HEK293 (cell line): ENCODE measurements at regions not wholly inside any gene's neighbourhood (a gene's known extent, or its start where the extent isn't known, plus 50 kb on each side); places are given as distances from the start of the nearest gene placed in this dataset.

Experiments used
- CTCF ChIA-PET: fragments of 350-600 bp; formaldehyde crosslinking; extraction: SDS; loops from one replicate; lab custom pipeline; 2021; ENCODE audit warnings: antibody characterized with exemption; lab: Yijun Ruan, JAX
- POLR2A ChIA-PET: fragments of 300-600 bp; formaldehyde crosslinking; extraction: SDS; loops from one replicate; lab custom pipeline; 2020; ENCODE audit warnings: antibody characterized with exemption, inconsistent platforms; lab: Yijun Ruan, JAX
- H3K27ac ChIP-seq: fragments of 200-500 bp; sonication (Bioruptor generic); 2 replicates; pipeline ENCODE4 v1.5.1; 2014; ENCODE audit warnings: low read depth, low read length, control low read depth, inconsistent platforms; ENCODE audit errors: extremely low read depth
- H3K36me3 ChIP-seq, 2 experiments: fragments of 200-500 bp in 1 of 2; sonication (Bioruptor generic) in 1 of 2; 1 replicate in 1 of 2; 2 replicates in 1 of 2; pipeline ENCODE4 v1.5.1; 2014 to 2017; ENCODE audit warnings: inconsistent platforms in 2 of 2, low read length in 2 of 2; ENCODE audit not compliant: control insufficient read depth in 2 of 2, insufficient read depth in 1 of 2
- H3K4me1 ChIP-seq: fragments of 200-500 bp; sonication (Bioruptor generic); 2 replicates; pipeline ENCODE4 v1.5.1; 2014; ENCODE audit warnings: mild to moderate bottlenecking, low read length, inconsistent platforms; ENCODE audit not compliant: control insufficient read depth, insufficient read depth
- H3K4me3 ChIP-seq: 2 replicates; pipeline ENCODE4 v1.5.1; 2011; ENCODE audit warnings: low read depth, mild to moderate bottlenecking, control low read depth, low read length, moderate library complexity
- H3K9me3 ChIP-seq: fragments of 200-500 bp; sonication (Bioruptor generic); 2 replicates; pipeline ENCODE4 v1.5.1; 2014; ENCODE audit warnings: low read depth, low read length, inconsistent platforms; ENCODE audit not compliant: control insufficient read depth, insufficient read depth
- AEBP2 ChIP-seq: fragments of 450-650 bp; formaldehyde crosslinking; IDR thresholded peaks from 2 replicates; pipeline ENCODE4 v1.5.1; 2016; ENCODE audit warnings: missing biosample characterization, missing genetic modification characterization, borderline replicate concordance
- CTCF ChIP-seq: fragments of 450-650 bp; formaldehyde crosslinking; IDR thresholded peaks from 2 replicates; pipeline ENCODE4 v1.5.1; 2016; ENCODE audit warnings: missing biosample characterization, missing genetic modification characterization
- ELK4 ChIP-seq: IDR thresholded peaks from 2 replicates; pipeline ENCODE4 v1.6.1; 2011; ENCODE audit warnings: mild to moderate bottlenecking, low read depth, low read length, borderline replicate concordance
- MZF1 ChIP-seq: fragments of 450-650 bp; formaldehyde crosslinking; IDR thresholded peaks from 2 replicates; pipeline ENCODE4 v1.5.1; 2017; ENCODE audit warnings: missing biosample characterization, missing genetic modification characterization, borderline replicate concordance
- SCRT1 ChIP-seq: fragments of 450-650 bp; formaldehyde crosslinking; IDR thresholded peaks from 2 replicates; pipeline ENCODE4 v1.5.1; 2016; ENCODE audit warnings: missing biosample characterization, missing genetic modification characterization, borderline replicate concordance
- ZNF133 ChIP-seq: fragments of 450-650 bp; formaldehyde crosslinking; IDR thresholded peaks from 2 replicates; pipeline ENCODE4 v1.5.1; 2016; ENCODE audit warnings: missing biosample characterization, missing genetic modification characterization
- ZNF155 ChIP-seq: fragments of 450-650 bp; formaldehyde crosslinking; IDR thresholded peaks from 2 replicates; pipeline ENCODE4 v1.5.1; 2016; ENCODE audit warnings: missing biosample characterization, missing genetic modification characterization
- ZNF214 ChIP-seq: fragments of 450-650 bp; formaldehyde crosslinking; IDR thresholded peaks from 2 replicates; pipeline ENCODE4 v1.5.1; 2017; ENCODE audit warnings: missing biosample characterization, mild to moderate bottlenecking, missing genetic modification characterization, borderline replicate concordance
- ZNF24 ChIP-seq: fragments of 450-650 bp; formaldehyde crosslinking; IDR thresholded peaks from 2 replicates; pipeline ENCODE4 v1.5.1; 2016; ENCODE audit warnings: missing biosample characterization, missing genetic modification characterization
- ZNF324 ChIP-seq: fragments of 450-650 bp; formaldehyde crosslinking; IDR thresholded peaks from 2 replicates; pipeline ENCODE4 v1.5.1; 2016; ENCODE audit warnings: missing biosample characterization, missing genetic modification characterization
- ZNF354C ChIP-seq: fragments of 450-650 bp; formaldehyde crosslinking; IDR thresholded peaks from 2 replicates; pipeline ENCODE4 v1.5.1; 2016; ENCODE audit warnings: missing biosample characterization, missing genetic modification characterization, low read depth, borderline replicate concordance
- ZNF398 ChIP-seq: fragments of 450-650 bp; formaldehyde crosslinking; IDR thresholded peaks from 2 replicates; pipeline ENCODE4 v1.5.1; 2017; ENCODE audit warnings: missing biosample characterization, missing genetic modification characterization
- ZNF518A ChIP-seq: fragments of 450-650 bp; formaldehyde crosslinking; conservative IDR thresholded peaks from 2 replicates; pipeline ENCODE4 v1.5.1; 2016; ENCODE audit warnings: low read depth, missing biosample characterization, missing genetic modification characterization
- ZNF623 ChIP-seq: fragments of 450-650 bp; formaldehyde crosslinking; IDR thresholded peaks from 2 replicates; pipeline ENCODE4 v1.5.1; 2016; ENCODE audit warnings: missing biosample characterization, missing genetic modification characterization
- ZNF626 ChIP-seq: fragments of 450-650 bp; sonication (Bioruptor Pico); formaldehyde crosslinking; IDR thresholded peaks from 2 replicates; pipeline ENCODE4 v1.5.1; 2018; ENCODE audit warnings: missing biosample characterization, missing genetic modification characterization, inconsistent platforms
- ZNF701 ChIP-seq: fragments of 450-650 bp; formaldehyde crosslinking; IDR thresholded peaks from 2 replicates; pipeline ENCODE4 v1.5.1; 2016; ENCODE audit warnings: missing biosample characterization, missing genetic modification characterization

- TF ChIP-seq MZF1 (tag by site-specific recombination) = no peak
- TF ChIP-seq CTCF (tag by site-specific recombination) = no peak
- TF ChIP-seq ZNF324 (tag by site-specific recombination) = no peak
- no peak for TF ChIP-seq ZNF701 (tag by site-specific recombination)
- TF ChIP-seq, all 188 proteins: peak for 0
Observed at GRCh38 chr14:34220921-34221320, 241.1 kb downstream of the SPTSSA start (continued).

- POLR2A ChIA-PET = no interaction called here
- Histone ChIP-seq H3K9me3 (no peaks in the 10 kb centered on the region), H3K4me3 (no peak overlapping the region), H3K27ac (no peak overlapping the region), H3K4me1 (no peaks in the 10 kb centered on the region), H3K36me3 (no peaks in the 10 kb centered on the region)
- CTCF ChIA-PET = interaction anchor here (0.6 to 1.0 kb wide), 2 partner anchors 80 to 371 kb away, joined by 3 read pairs; no protein-coding TSS in a partner anchor
- no peak for TF ChIP-seq ZNF155 (tag by site-specific recombination)
- TF ChIP-seq ZNF701 (tag by site-specific recombination) = no peak
- no peak for TF ChIP-seq ZNF626 (tag by site-specific recombination)
- TF ChIP-seq ELK4 = no peak
- TF ChIP-seq ZNF354C (tag by site-specific recombination) = no peak
- no peak for TF ChIP-seq ZNF623
- TF ChIP-seq AEBP2 = no peak
- TF ChIP-seq ZNF398 (tag by site-specific recombination) = no peak
- no peak for TF ChIP-seq SCRT1
- no peak for TF ChIP-seq ZNF24
- TF ChIP-seq ZNF133 (tag by site-specific recombination) = no peak
- TF ChIP-seq ZNF518A (tag by site-specific recombination) = no peak
- TF ChIP-seq ZNF214 (tag by site-specific recombination) = no peak
Observed at GRCh38 chr14:34220378-34220706, 241.7 kb downstream of the SPTSSA start.
